ENCODE measurements at regions not wholly inside any gene's neighbourhood (a gene's known extent, or its start where the extent isn't known, plus 50 kb on each side); places are given as distances from the start of the nearest gene placed in this dataset.

- TF ChIP-seq CTCF (IDR thresholded peaks at IDR 0.05 in 4 of 5, conservative IDR thresholded peaks at IDR 0.05 in 1 of 5) (no peak), POLR2A (IDR thresholded peaks at IDR 0.05) (no peak)
Measured at GRCh38 chr2:30040147-30040546, 106.7 kb upstream of the YPEL5 start.
